HPDE6-E6E7 (cell line): ENCODE measurements at regions not wholly inside any gene's neighbourhood (a gene's known extent, or its start where the extent isn't known, plus 50 kb on each side); places are given as distances from the start of the nearest gene placed in this dataset.

Experiments used
- DNase-seq: peaks from one replicate; pipeline ENCODE4 v3.0.0; 2011; ENCODE audit warnings: missing footprints; ENCODE audit errors: extremely low spot score

DNA sequence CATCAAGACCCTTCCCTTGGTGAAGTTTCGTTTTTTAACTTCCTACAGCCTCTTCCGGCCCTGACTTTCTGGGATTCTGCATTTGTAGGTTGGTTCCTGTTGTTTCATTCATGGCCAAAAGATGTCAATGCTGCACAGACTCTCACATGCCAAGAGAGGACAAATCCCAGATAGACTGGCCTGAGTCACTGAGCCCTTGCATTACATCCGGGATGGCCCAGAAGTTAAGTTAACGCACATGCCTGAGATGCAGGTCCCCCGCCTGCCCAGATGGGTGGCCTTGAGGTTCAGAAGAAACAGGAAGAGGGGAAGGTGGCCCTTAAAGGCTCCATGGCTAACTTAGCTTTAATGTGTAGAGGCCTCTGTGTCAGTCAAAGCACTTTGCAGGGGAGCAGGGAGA, 51.6 kb upstream of the SRGAP3 start:
- no peak for DNase-seq

DNA sequence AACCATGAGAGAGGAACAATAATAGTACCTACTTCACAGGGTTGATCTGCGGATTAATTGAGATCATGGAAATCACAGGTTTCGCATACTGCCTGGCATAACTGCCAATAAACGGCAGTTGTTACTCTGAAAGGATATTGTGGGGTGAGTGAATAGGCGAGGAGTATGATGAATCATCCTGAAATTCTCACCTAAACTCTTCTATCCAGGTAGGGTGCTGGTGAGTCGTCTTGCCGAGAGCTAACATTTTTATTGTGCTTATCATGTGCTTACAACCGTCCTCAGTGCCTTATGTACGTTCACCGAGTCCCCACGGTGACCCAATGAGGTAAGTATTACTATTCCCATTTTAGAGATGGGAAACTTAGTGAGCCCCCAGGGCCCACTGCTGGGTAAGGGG, 52.4 kb upstream of the SRGAP3 start:
- DNase-seq: peak; percentile 23

DNA sequence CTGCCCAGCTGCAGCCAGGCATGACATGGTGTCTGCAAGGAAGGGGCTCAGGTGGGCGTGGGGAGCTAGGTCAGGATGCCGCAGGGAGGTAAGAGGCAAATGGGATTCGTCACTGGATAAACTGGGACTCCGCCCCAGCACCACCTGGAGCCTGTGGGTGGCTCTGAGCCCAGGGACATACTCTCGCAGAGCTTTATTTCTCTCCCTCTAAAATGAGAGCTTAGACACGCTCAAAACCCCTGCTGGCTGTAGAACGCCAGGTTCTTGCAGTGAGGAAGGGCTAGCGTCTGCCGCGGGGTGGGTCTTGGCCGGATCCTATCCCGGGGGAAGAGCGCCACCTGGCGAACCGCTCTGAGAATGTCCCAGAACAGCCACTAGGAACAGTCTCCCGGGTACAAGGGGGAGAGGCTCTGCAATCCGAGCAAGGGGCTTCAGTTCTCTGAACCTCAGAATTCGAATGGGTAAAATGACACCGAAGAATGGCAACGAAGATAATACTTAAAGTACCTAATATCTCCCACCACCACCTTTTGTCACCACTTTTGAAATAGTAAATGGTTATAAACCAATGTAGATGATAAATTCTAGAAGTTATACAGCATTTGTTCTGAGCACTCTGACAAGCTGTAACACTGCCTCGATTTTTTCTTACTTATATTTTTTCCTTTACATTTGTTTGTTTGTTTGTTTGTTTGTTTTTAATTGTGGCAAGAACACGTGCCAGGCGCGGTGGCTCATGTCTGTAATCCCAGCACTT, 53.2 kb upstream of the SRGAP3 start:
- peak; percentile 46 for DNase-seq

DNA sequence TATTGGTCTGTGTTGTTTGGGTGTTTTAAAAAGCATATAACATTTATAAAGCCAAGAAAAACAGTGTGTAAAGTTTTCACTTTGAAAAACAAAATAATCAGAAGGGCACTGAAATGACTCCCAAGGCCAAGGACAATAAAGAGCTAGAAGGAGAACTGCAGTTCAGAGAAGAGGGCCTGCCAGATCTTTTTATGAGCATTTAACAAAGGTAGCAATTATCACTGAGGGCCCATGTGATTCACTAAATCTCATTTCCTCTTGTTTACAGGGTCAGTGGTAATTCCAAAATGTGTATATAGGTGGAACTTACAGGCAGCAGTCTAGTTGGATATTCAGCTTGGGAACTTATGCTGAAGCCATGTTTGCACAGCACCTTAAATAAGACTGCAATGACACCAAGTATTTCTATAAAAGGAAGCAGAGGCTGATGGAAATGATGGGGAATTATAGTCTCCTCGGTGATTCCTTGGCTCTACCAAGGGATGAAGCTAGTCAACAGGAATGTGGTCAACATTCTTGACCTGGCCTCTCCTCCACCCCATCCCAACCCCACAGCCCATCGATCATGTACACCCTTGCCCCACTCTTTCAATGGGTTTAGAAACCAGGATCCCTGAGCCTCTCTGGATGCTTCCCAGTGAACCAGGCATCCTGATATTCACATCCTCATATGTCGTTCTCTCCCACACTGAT, 54.4 kb upstream of the THUMPD3 start:
- DNase-seq: no peak

DNA sequence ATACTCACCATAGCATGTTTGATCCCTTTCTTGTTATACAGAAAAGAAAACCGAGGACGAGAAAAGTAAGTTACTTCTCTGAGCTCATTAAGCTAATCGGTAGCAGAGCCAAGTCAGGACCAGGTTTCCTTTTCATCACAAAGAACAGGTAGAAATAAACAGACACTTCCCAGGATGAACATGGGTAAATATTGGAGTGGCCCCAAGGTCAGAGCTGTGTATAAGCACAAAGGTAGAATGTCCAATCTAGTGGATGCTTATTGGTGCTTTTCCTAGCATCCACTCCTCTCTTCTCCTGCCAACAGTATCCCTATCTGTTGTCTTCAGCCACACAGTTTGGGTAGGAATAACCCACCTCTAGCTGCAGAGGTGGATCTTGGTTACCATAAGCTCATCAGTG, 52.8 kb upstream of the THUMPD3 start:
- DNase-seq: no peak

DNA sequence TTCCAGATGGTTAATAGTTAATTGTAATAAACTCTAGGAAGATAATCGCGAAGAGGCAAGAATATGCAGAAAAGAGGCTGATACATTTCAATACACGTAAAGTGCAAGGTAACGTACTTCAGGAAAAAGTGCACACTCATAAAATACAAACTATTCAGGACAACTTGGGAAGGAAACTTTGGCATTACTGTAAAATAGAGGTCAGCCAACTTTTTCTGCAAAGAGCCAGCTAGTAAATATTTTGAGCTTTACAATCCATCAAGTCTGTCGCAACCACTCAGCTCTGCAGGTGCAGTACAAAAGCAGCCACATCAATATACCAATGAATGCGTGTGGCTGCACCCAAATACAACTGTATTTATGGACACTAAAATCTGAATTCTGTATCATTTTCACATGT, 51.6 kb upstream of the THUMPD3 start:
- no peak for DNase-seq
